BE2C (cell line): ENCODE measurements at regions not wholly inside any gene's neighbourhood (a gene's known extent, or its start where the extent isn't known, plus 50 kb on each side); places are given as distances from the start of the nearest gene placed in this dataset.
A peak's percentile ranks its signal among the peaks of the same experiment; 100 is the strongest.

Experiments used
- DNase-seq: peaks from one replicate; pipeline ENCODE4 v3.0.0-alpha.2; 2020
- H3K27me3 ChIP-seq: fragments of 250-450 bp; sonication (Bioruptor Pico); 2 replicates; pipeline ENCODE4 v1.5.1; 2020; ENCODE audit warnings: mild to moderate bottlenecking
- H3K36me3 ChIP-seq: fragments of 250-450 bp; sonication (Bioruptor Pico); 2 replicates; pipeline ENCODE4 v1.5.1; 2020; ENCODE audit warnings: mild to moderate bottlenecking
- H3K4me1 ChIP-seq: fragments of 250-450 bp; sonication (Bioruptor Pico); 2 replicates; pipeline ENCODE4 v1.5.1; 2020
- H3K4me3 ChIP-seq: 2 replicates; pipeline ENCODE4 v1.5.1; 2011; ENCODE audit warnings: low read depth, low read length
- H3K9me3 ChIP-seq: fragments of 250-450 bp; sonication (Bioruptor Pico); 2 replicates; pipeline ENCODE4 v1.5.1; 2020
- TF ChIP-seq, protein P1 (sequence below): IDR thresholded peaks from 2 replicates; pipeline ENCODE4 v1.5.1; 2012; ENCODE audit warnings: mild to moderate bottlenecking, low read depth, low read length

DNA sequence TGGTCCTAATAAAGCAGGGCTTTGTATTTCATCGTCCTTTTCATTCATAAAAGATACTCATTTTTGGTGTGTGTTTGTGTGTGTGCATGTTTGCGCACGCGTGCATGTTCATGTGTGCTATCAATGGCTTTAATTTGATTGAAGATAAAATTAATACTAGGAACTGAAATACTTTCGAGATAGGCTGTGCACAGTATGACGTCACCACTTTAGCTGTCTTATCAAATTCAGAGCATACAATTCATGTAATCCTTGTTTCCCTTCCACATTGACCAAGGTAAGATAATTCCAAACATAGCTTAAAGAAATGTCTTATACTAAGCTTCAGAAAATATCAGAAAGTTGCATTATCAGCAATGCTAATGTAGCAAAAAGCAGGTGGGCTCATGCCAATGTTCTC lies 113.6 kb upstream of the CYYR1 start:
- TF ChIP-seq, protein P1, sequence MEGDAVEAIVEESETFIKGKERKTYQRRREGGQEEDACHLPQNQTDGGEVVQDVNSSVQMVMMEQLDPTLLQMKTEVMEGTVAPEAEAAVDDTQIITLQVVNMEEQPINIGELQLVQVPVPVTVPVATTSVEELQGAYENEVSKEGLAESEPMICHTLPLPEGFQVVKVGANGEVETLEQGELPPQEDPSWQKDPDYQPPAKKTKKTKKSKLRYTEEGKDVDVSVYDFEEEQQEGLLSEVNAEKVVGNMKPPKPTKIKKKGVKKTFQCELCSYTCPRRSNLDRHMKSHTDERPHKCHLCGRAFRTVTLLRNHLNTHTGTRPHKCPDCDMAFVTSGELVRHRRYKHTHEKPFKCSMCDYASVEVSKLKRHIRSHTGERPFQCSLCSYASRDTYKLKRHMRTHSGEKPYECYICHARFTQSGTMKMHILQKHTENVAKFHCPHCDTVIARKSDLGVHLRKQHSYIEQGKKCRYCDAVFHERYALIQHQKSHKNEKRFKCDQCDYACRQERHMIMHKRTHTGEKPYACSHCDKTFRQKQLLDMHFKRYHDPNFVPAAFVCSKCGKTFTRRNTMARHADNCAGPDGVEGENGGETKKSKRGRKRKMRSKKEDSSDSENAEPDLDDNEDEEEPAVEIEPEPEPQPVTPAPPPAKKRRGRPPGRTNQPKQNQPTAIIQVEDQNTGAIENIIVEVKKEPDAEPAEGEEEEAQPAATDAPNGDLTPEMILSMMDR, result no peak
- Histone ChIP-seq H3K9me3 (no peaks in the 10 kb centered on the region), H3K36me3 (no peaks in the 10 kb centered on the region), H3K4me1 (peaks cover 6% of the 10 kb centered on the region; the same call in 1 of the 2 replicates), H3K4me3 (peak overlapping the region; percentile 49), H3K27me3 (no peaks in the 10 kb centered on the region)
- DNase-seq, result no peak

DNA sequence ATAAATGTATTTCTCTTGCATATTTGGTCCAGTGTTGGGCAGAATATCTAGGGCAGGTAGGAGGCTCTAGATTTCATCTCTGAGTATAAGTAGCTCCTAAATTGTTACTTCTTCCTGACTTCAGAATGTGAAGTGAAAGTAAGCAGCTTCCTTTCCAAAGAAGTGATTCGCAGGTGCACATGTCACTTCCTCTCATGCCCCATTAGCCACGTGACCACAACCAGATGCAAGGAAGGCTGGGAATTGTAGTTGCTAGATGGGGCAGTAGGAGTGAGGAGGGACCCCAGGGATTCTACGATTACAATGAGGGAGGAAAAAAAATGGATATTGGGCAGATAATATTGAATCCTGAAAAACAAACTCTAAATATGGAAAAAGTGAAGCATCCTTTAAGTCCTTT lies 113.2 kb upstream of the CYYR1 start:
- peak; percentile 67 for DNase-seq
- Histone ChIP-seq H3K27me3 (no peaks in the 10 kb centered on the region), H3K4me1 (peaks cover 6% of the 10 kb centered on the region; the same call in 1 of the 2 replicates), H3K36me3 (no peaks in the 10 kb centered on the region), H3K4me3 (peak overlapping the region; percentile 49), H3K9me3 (no peaks in the 10 kb centered on the region)
- TF ChIP-seq, protein P1, result no peak

DNA sequence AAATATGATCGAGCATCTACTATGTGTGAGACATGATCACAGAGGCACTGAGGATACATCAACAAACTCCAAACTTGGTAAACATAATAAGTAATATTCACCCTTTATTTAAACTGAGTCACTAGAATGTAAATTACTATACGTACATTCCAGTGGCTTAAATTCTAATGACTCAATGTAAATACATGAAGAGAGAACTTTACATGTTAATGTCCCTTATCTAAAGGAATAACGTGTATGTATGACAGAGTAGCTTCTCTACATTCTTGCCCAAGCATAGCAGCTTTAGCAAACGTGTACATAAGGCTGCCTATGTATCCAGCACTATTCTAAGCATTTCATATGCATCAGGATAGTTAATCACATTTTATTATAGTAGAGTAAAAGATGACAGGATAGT lies 111.8 kb upstream of the CYYR1 start:
- TF ChIP-seq, protein P1, result no peak
- no peak for DNase-seq
- Histone ChIP-seq H3K4me3 (no peak overlapping the region), H3K36me3 (no peaks in the 10 kb centered on the region), H3K9me3 (no peaks in the 10 kb centered on the region), H3K27me3 (no peaks in the 10 kb centered on the region), H3K4me1 (peaks cover 6% of the 10 kb centered on the region; the same call in 1 of the 2 replicates)

DNA sequence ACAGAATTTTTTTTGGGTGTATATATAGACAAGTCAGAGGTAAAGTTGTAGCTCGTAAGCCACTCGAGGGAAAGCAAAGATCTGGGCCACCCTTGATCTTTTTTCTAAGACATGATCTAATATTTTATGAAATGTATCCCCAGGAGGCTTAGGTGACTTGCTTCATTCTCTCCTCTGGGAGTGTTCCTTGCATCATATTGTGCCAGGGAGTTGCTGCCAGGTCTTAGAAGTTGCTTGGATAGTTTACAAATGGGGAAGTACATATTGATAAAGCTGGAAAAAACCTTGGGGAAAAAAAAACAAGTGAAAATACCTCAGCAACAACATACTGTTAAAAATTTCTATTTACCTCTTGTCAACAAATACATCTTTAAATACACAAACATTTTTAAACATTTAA lies 110.9 kb upstream of the CYYR1 start:
- Histone ChIP-seq H3K4me1 (peaks cover 6% of the 10 kb centered on the region; the same call in 1 of the 2 replicates), H3K9me3 (no peaks in the 10 kb centered on the region), H3K27me3 (no peaks in the 10 kb centered on the region), H3K4me3 (no peak overlapping the region), H3K36me3 (no peaks in the 10 kb centered on the region)
- TF ChIP-seq, protein P1, result no peak
- no peak for DNase-seq

DNA sequence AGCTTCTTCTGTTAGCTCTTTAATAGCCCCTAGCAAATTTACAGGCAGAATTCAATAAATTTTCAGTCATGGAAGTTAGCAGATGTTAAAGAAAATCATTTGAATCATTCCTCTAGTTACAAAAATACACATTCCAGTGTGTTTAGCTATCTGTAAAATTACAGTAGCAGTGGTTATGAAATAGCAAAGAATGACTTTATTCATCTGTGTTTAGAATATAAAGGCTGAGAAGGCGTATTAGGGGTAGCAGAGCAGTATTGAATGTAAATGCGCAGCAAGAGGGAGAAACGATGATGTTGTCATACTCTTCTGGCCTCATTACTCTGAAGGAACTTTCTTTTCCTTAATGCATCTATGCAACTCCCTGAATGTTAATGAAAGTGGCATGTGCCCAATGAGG lies 106.2 kb upstream of the CYYR1 start:
- H3K27me3 ChIP-seq, result no peaks in the 10 kb centered on the region
- DNase-seq, result no peak
- H3K36me3 ChIP-seq, result no peaks in the 10 kb centered on the region
- TF ChIP-seq, protein P1, result no peak
- no peaks in the 10 kb centered on the region for H3K9me3 ChIP-seq
- no peaks in the 10 kb centered on the region for H3K4me1 ChIP-seq
- H3K4me3 ChIP-seq, result no peak overlapping the region

DNA sequence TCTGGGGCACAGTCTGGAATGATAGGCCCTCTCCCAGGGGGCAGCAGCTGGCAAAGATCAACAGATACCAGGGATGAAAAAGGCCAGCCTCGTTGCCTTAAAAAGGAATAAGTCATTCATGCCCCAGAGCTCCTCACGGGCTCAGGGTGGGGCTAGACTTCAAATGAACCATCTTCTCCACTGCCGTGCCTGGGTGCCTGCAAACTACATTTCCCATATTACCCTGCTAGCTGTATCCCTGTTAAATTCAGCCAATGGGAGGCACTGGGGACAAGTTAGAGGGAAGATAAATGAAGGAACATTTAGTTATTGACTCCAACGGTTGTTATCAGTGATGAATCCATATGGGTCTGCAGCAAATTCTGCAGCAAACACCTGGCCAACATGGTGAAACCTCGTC lies 101.2 kb upstream of the CYYR1 start:
- TF ChIP-seq, protein P1, result no peak

More for the DNA sequence above, 101.2 kb upstream of the CYYR1 start:
- Histone ChIP-seq H3K4me3 (no peak overlapping the region), H3K9me3 (no peaks in the 10 kb centered on the region), H3K4me1 (no peaks in the 10 kb centered on the region), H3K36me3 (no peaks in the 10 kb centered on the region), H3K27me3 (no peaks in the 10 kb centered on the region)
- DNase-seq, result no peak
